ENCODE measurements at regions not wholly inside any gene's neighbourhood (a gene's known extent, or its start where the extent isn't known, plus 50 kb on each side); places are given as distances from the start of the nearest gene placed in this dataset.

GRCh38 chr5:68415177-68416085 lies 199.9 kb downstream of the PIK3R1 start:
- Histone ChIP-seq H3K9me3 (ENCODE audit: insufficient read depth, low read length, severe bottlenecking) (no peaks in the 10 kb centered on the region), H3K36me3 (ENCODE audit: insufficient read depth, low read length) (no peaks in the 10 kb centered on the region), H3K79me2 (ENCODE audit: insufficient read depth, low read length) (no peaks in the 10 kb centered on the region), H3K27ac (ENCODE audit: low read length) (peak overlapping the region; percentile 65), H3K9ac (ENCODE audit: low read depth, low read length) (peak overlapping the region; percentile 20; the same call in 1 of the 2 replicates), H3K27me3 (ENCODE audit: insufficient read depth, low read length, poor library complexity) (no peaks in the 10 kb centered on the region), H3K4me1 (ENCODE audit: insufficient read depth, low read length) (peaks cover 24% of the 10 kb centered on the region), H4K20me1 (ENCODE audit: insufficient read depth, low read length) (no peaks in the 10 kb centered on the region), H3K4me2 (ENCODE audit: insufficient read depth, low read length) (peak overlapping the region; percentile 47), H2AFZ (ENCODE audit: low read depth, low read length) (peak overlapping the region; percentile 59), H3K4me3 (ENCODE audit: low read depth in 1 of 2, low read length in 2 of 2) (no peak overlapping the region)
- TF ChIP-seq EZH2 (IDR thresholded peaks at IDR 0.05; ENCODE audit: borderline replicate concordance, low read depth, low read length, severe bottlenecking): no peak
- TF ChIP-seq, protein P1, sequence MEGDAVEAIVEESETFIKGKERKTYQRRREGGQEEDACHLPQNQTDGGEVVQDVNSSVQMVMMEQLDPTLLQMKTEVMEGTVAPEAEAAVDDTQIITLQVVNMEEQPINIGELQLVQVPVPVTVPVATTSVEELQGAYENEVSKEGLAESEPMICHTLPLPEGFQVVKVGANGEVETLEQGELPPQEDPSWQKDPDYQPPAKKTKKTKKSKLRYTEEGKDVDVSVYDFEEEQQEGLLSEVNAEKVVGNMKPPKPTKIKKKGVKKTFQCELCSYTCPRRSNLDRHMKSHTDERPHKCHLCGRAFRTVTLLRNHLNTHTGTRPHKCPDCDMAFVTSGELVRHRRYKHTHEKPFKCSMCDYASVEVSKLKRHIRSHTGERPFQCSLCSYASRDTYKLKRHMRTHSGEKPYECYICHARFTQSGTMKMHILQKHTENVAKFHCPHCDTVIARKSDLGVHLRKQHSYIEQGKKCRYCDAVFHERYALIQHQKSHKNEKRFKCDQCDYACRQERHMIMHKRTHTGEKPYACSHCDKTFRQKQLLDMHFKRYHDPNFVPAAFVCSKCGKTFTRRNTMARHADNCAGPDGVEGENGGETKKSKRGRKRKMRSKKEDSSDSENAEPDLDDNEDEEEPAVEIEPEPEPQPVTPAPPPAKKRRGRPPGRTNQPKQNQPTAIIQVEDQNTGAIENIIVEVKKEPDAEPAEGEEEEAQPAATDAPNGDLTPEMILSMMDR (IDR thresholded peaks at IDR 0.05; ENCODE audit: borderline replicate concordance, extremely low read depth, low read length, poor library complexity, severe bottlenecking): no peak
- DNase-seq: peak; percentile 61
- peak; percentile 84 for ATAC-seq (ENCODE audit: insufficient read depth, low read depth)

DNA sequence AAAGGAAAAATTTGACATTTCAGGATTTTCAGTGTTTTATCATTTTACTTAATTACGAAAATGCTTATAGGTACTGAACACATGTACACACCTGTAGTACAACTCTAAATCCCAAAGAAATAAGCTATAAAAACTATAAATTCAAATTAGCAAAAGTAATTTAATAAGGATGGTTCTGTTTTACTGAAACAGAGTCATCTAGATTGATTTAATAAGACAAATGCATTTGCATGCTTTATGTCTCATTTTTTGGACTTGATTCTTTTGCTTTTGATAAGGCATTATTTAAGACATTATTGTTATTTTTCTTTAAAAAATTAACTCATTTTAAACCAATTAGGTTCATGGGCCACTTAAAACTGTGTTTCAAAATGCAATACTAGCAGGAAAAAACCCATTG lies 201.2 kb downstream of the PIK3R1 start:
- Histone ChIP-seq H2AFZ (ENCODE audit: low read depth, low read length) (no peak overlapping the region), H3K4me1 (ENCODE audit: insufficient read depth, low read length) (peaks cover 24% of the 10 kb centered on the region), H3K4me2 (ENCODE audit: insufficient read depth, low read length) (no peak overlapping the region), H4K20me1 (ENCODE audit: insufficient read depth, low read length) (no peaks in the 10 kb centered on the region), H3K4me3 (ENCODE audit: low read depth in 1 of 2, low read length in 2 of 2) (no peak overlapping the region), H3K36me3 (ENCODE audit: insufficient read depth, low read length) (no peaks in the 10 kb centered on the region), H3K79me2 (ENCODE audit: insufficient read depth, low read length) (no peaks in the 10 kb centered on the region), H3K9ac (ENCODE audit: low read depth, low read length) (no peak overlapping the region), H3K27ac (ENCODE audit: low read length) (no peak overlapping the region), H3K9me3 (ENCODE audit: insufficient read depth, low read length, severe bottlenecking) (no peaks in the 10 kb centered on the region), H3K27me3 (ENCODE audit: insufficient read depth, low read length, poor library complexity) (no peaks in the 10 kb centered on the region)
- TF ChIP-seq EZH2 (IDR thresholded peaks at IDR 0.05; ENCODE audit: borderline replicate concordance, low read depth, low read length, severe bottlenecking): no peak
- TF ChIP-seq, protein P1 (IDR thresholded peaks at IDR 0.05; ENCODE audit: borderline replicate concordance, extremely low read depth, low read length, poor library complexity, severe bottlenecking): no peak
- ATAC-seq (ENCODE audit: insufficient read depth, low read depth) (no peak), DNase-seq (no peak)

GRCh38 chr5:68418201-68418600 lies 202.6 kb downstream of the PIK3R1 start:
- H3K9me3 ChIP-seq (ENCODE audit: insufficient read depth, low read length, severe bottlenecking): no peaks in the 10 kb centered on the region
- no peak overlapping the region for H3K4me2 ChIP-seq (ENCODE audit: insufficient read depth, low read length)
- H3K27ac ChIP-seq (ENCODE audit: low read length): no peak overlapping the region
- H3K9ac ChIP-seq (ENCODE audit: low read depth, low read length): no peak overlapping the region
- no peaks in the 10 kb centered on the region for H4K20me1 ChIP-seq (ENCODE audit: insufficient read depth, low read length)
- H3K27me3 ChIP-seq (ENCODE audit: insufficient read depth, low read length, poor library complexity): no peaks in the 10 kb centered on the region
- ATAC-seq (ENCODE audit: insufficient read depth, low read depth) (no peak), DNase-seq (no peak)
- H3K4me3 ChIP-seq (ENCODE audit: low read depth in 1 of 2, low read length in 2 of 2): no peak overlapping the region
- no peaks in the 10 kb centered on the region for H3K36me3 ChIP-seq (ENCODE audit: insufficient read depth, low read length)
- TF ChIP-seq, protein P1 (IDR thresholded peaks at IDR 0.05; ENCODE audit: borderline replicate concordance, extremely low read depth, low read length, poor library complexity, severe bottlenecking): no peak
- TF ChIP-seq EZH2 (IDR thresholded peaks at IDR 0.05; ENCODE audit: borderline replicate concordance, low read depth, low read length, severe bottlenecking): no peak
- H3K4me1 ChIP-seq (ENCODE audit: insufficient read depth, low read length): peaks cover 24% of the 10 kb centered on the region
- no peaks in the 10 kb centered on the region for H3K79me2 ChIP-seq (ENCODE audit: insufficient read depth, low read length)
- no peak overlapping the region for H2AFZ ChIP-seq (ENCODE audit: low read depth, low read length)

Measured in DND-41 (cell line).